Vagina (tissue), 2 donors: ENCODE measurements at regions not wholly inside any gene's neighbourhood (a gene's known extent, or its start where the extent isn't known, plus 50 kb on each side); places are given as distances from the start of the nearest gene placed in this dataset.

Source experiments
- CTCF ChIP-seq, 3 experiments: fragments of 450-650 bp in 2 of 3; fragments of 200-600 bp in 1 of 3; sonication (generic) in 1 of 3; IDR thresholded peaks; one replicate each; pipeline ENCODE4 v1.5.1; 2017 to 2019; ENCODE audit warnings: antibody characterized with exemption in 3 of 3, mild to moderate bottlenecking in 2 of 3, moderate library complexity in 2 of 3
- POLR2A ChIP-seq, 2 donors: fragments of 450-650 bp; IDR thresholded peaks; one replicate each; pipeline ENCODE4 v1.6.1; 2017; ENCODE audit warnings: antibody characterized with exemption in 2 of 2, mild to moderate bottlenecking in 2 of 2, moderate library complexity in 2 of 2

- TF ChIP-seq CTCF (IDR thresholded peaks at IDR 0.05), result no peak
- no peak for TF ChIP-seq POLR2A (IDR thresholded peaks at IDR 0.05)
Observed at GRCh38 chr10:78828647-78829539, 239.9 kb upstream of the ZMIZ1 start.
